SK-N-SH treated with all-trans-retinoic acid at 6 μM for 48 hours (cell line): ENCODE measurements at regions not wholly inside any gene's neighbourhood (a gene's known extent, or its start where the extent isn't known, plus 50 kb on each side); places are given as distances from the start of the nearest gene placed in this dataset.

Source experiments
- BACH2 ChIP-seq: fragments of 250-450 bp; sonication (Bioruptor Pico); IDR thresholded peaks from 2 replicates; pipeline ENCODE4 v1.9.0; 2021; ENCODE audit warnings: mild to moderate bottlenecking, borderline replicate concordance
- CREB5 ChIP-seq: fragments of 250-450 bp; sonication (Bioruptor Pico); IDR thresholded peaks from 2 replicates; pipeline ENCODE4 v1.5.1; 2020; ENCODE audit warnings: low read depth, mild to moderate bottlenecking, moderate library complexity
- CSDC2 ChIP-seq: fragments of 250-450 bp; sonication (Bioruptor Pico); IDR thresholded peaks from 2 replicates; pipeline ENCODE4 v1.5.0; 2020; ENCODE audit warnings: mild to moderate bottlenecking, moderate library complexity
- GLIS3 ChIP-seq: fragments of 250-450 bp; sonication (Bioruptor Pico); IDR thresholded peaks from 2 replicates; pipeline ENCODE4 v1.5.0; 2020; ENCODE audit warnings: mild to moderate bottlenecking, moderate library complexity
- OSR1 ChIP-seq: fragments of 250-450 bp; sonication (Bioruptor Pico); IDR thresholded peaks from 2 replicates; pipeline ENCODE4 v1.8.0; 2022; ENCODE audit warnings: moderate library complexity, mild to moderate bottlenecking, inconsistent platforms
- PATZ1 ChIP-seq: fragments of 250-450 bp; sonication (Bioruptor Pico); IDR thresholded peaks from 2 replicates; pipeline ENCODE4 v1.8.0; 2020; ENCODE audit warnings: mild to moderate bottlenecking, moderate library complexity, borderline replicate concordance
- RARB ChIP-seq: fragments of 250-450 bp; sonication (Bioruptor Pico); IDR thresholded peaks from 2 replicates; pipeline ENCODE4 v1.8.0; 2021; ENCODE audit warnings: mild to moderate bottlenecking, moderate library complexity
- SNAI2 ChIP-seq: fragments of 250-450 bp; sonication (Bioruptor Pico); IDR thresholded peaks from 2 replicates; pipeline ENCODE4 v1.5.0; 2020; ENCODE audit warnings: mild to moderate bottlenecking, moderate library complexity
- TOX ChIP-seq: fragments of 250-450 bp; sonication (Bioruptor Pico); IDR thresholded peaks from 2 replicates; pipeline ENCODE4 v1.8.0; 2021; ENCODE audit warnings: mild to moderate bottlenecking, moderate library complexity, borderline replicate concordance
- TSHZ2 ChIP-seq: fragments of 250-450 bp; sonication (Bioruptor Pico); IDR thresholded peaks from 2 replicates; pipeline ENCODE4 v1.5.0; 2020; ENCODE audit warnings: mild to moderate bottlenecking, moderate library complexity
- ZC3H10 ChIP-seq: fragments of 250-450 bp; sonication (Bioruptor Pico); IDR thresholded peaks from 2 replicates; pipeline ENCODE4 v1.5.1; 2021; ENCODE audit warnings: mild to moderate bottlenecking, moderate library complexity
- ZNF565 ChIP-seq: fragments of 450-650 bp; formaldehyde crosslinking; conservative IDR thresholded peaks from 2 replicates; pipeline ENCODE4 v1.5.0; 2020; ENCODE audit warnings: low read depth, mild to moderate bottlenecking, moderate library complexity
- ZNF8 ChIP-seq: fragments of 450-650 bp; formaldehyde crosslinking; IDR thresholded peaks from 2 replicates; pipeline ENCODE4 v1.5.0; 2020; ENCODE audit warnings: mild to moderate bottlenecking, moderate library complexity

GRCh38 chr7:156140896-156141295 is 328.6 kb upstream of the SHH start:
- TF ChIP-seq PATZ1 (CRISPR knock-in tag) (no peak), BACH2 (CRISPR knock-in tag) (no peak), ZNF565 (CRISPR knock-in tag) (no peak), RARB (CRISPR knock-in tag) (no peak), OSR1 (no peak), ZNF8 (no peak), TSHZ2 (no peak), GLIS3 (CRISPR knock-in tag) (no peak), ZC3H10 (CRISPR knock-in tag) (no peak), TOX (CRISPR knock-in tag) (no peak), CSDC2 (CRISPR knock-in tag) (no peak), CREB5 (no peak), SNAI2 (no peak)
